ENCODE measurements at regions not wholly inside any gene's neighbourhood (a gene's known extent, or its start where the extent isn't known, plus 50 kb on each side); places are given as distances from the start of the nearest gene placed in this dataset.

- DNase-seq (ENCODE audit: low spot score), result no peak
Measured at GRCh38 chr1:95370691-95371562, 136.9 kb downstream of the RWDD3 start.

- no peak for DNase-seq (ENCODE audit: low spot score)
Measured at GRCh38 chr1:95371666-95372282, 137.8 kb downstream of the RWDD3 start.

GRCh38 chr1:95375174-95375573 is 141.2 kb downstream of the RWDD3 start:
- no peak for DNase-seq (ENCODE audit: low spot score)

- no peak for DNase-seq (ENCODE audit: low spot score)
Measured at GRCh38 chr1:95380909-95381308, 146.9 kb downstream of the RWDD3 start.

GRCh38 chr1:95382000-95382786 is 148.2 kb downstream of the RWDD3 start:
- DNase-seq (ENCODE audit: low spot score), result no peak

GRCh38 chr1:95383111-95383510 is 149.1 kb downstream of the RWDD3 start:
- no peak for DNase-seq (ENCODE audit: low spot score)

GRCh38 chr1:95384567-95384966 is 150.6 kb downstream of the RWDD3 start:
- DNase-seq (ENCODE audit: low spot score), result no peak

GRCh38 chr1:95386371-95386770 is 152.4 kb downstream of the RWDD3 start:
- DNase-seq (ENCODE audit: low spot score), result no peak

- DNase-seq (ENCODE audit: low spot score), result no peak
Measured at GRCh38 chr1:95386915-95387314, 152.9 kb downstream of the RWDD3 start.

GRCh38 chr1:95388031-95388430 is 154.0 kb downstream of the RWDD3 start:
- DNase-seq (ENCODE audit: low spot score), result no peak

GRCh38 chr1:95393434-95393833 is 159.4 kb downstream of the RWDD3 start:
- DNase-seq (ENCODE audit: low spot score), result no peak

GRCh38 chr1:95396557-95396956 is 162.5 kb downstream of the RWDD3 start:
- DNase-seq (ENCODE audit: low spot score), result no peak

GRCh38 chr1:95402780-95403179 is 168.8 kb downstream of the RWDD3 start:
- DNase-seq (ENCODE audit: low spot score), result no peak

GRCh38 chr1:95406279-95406678 is 172.3 kb downstream of the RWDD3 start:
- no peak for DNase-seq (ENCODE audit: low spot score)

- DNase-seq (ENCODE audit: low spot score), result no peak
Measured at GRCh38 chr1:95407131-95407885, 173.3 kb downstream of the RWDD3 start.

GRCh38 chr1:95407886-95408291 is 173.9 kb downstream of the RWDD3 start:
- DNase-seq (ENCODE audit: low spot score), result no peak

GRCh38 chr1:95408507-95409136 is 174.6 kb downstream of the RWDD3 start:
- no peak for DNase-seq (ENCODE audit: low spot score)

GRCh38 chr1:95409276-95409675 is 175.3 kb downstream of the RWDD3 start:
- DNase-seq (ENCODE audit: low spot score), result no peak

- DNase-seq (ENCODE audit: low spot score), result no peak
Measured at GRCh38 chr1:95409901-95410300, 175.9 kb downstream of the RWDD3 start.

- DNase-seq (ENCODE audit: low spot score), result no peak
Measured at GRCh38 chr1:95415146-95415545, 181.1 kb downstream of the RWDD3 start.

GRCh38 chr1:95426772-95427171 is 192.8 kb downstream of the RWDD3 start:
- no peak for DNase-seq (ENCODE audit: low spot score)

GRCh38 chr1:95427525-95427924 is 193.5 kb downstream of the RWDD3 start:
- no peak for DNase-seq (ENCODE audit: low spot score)
